Right lobe of liver (tissue), 4 donors: ENCODE measurements at regions not wholly inside any gene's neighbourhood (a gene's known extent, or its start where the extent isn't known, plus 50 kb on each side); places are given as distances from the start of the nearest gene placed in this dataset.

ENCODE experiments used
- CTCF ChIP-seq, 4 donors: fragments of 200-600 bp in 3 of 4; fragments of 450-650 bp in 1 of 4; IDR thresholded peaks; one replicate each; pipeline versions ENCODE4 v1.5.1 to v1.8.0; 2016 to 2022; ENCODE audit warnings: antibody characterized with exemption in 4 of 4, mild to moderate bottlenecking in 2 of 4
- POLR2A ChIP-seq: fragments of 450-650 bp; IDR thresholded peaks from one replicate; pipeline ENCODE4 v1.6.1; 2017; ENCODE audit warnings: antibody characterized with exemption, mild to moderate bottlenecking
- donor health status: DM: no; HTN: no; CAD: no.
- donor health status: DM: no; HTN: no; CAD: no.
- donor health status: DM: no; HTN: yes; CAD: no.

DNA sequence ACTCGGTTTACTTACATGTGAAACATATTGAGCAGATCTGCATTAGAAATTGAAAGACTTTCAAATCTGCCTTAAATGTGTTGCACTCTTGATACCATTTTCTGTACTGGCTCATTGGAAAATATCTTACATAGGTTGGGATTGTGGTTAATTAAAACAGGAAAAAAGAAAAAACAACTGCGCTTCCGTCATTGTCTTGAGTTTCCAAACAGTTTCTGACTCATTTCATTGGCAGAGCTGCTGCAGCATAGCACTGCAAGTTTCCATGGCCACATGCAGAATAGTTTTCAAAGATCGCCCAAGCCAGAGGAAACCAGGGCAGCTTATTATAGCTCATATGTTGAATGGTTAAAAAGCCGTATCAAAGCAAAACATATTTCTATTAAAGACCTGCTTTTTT is 446.6 kb upstream of the BCHE start:
- TF ChIP-seq CTCF (IDR thresholded peaks at IDR 0.05) (no peak), POLR2A (no peak)
